Tibial nerve (tissue), 4 donors: ENCODE measurements at regions not wholly inside any gene's neighbourhood (a gene's known extent, or its start where the extent isn't known, plus 50 kb on each side); places are given as distances from the start of the nearest gene placed in this dataset.

ENCODE experiments used
- EP300 ChIP-seq, 2 donors: sonication (generic); formaldehyde crosslinking; IDR thresholded peaks; one replicate each; pipeline ENCODE4 v1.6.1; 2017; ENCODE audit warnings: antibody characterized with exemption in 2 of 2, mild to moderate bottlenecking in 1 of 2
- POLR2A ChIP-seq, 2 donors: fragments of 450-650 bp; IDR thresholded peaks; one replicate each; pipeline ENCODE4 v1.6.1; 2017; ENCODE audit warnings: antibody characterized with exemption in 2 of 2, mild to moderate bottlenecking in 2 of 2, moderate library complexity in 2 of 2
- TF ChIP-seq, protein P1 (sequence below), 5 experiments: fragments of 200-600 bp in 3 of 5; fragments of 450-650 bp in 2 of 5; sonication (generic) in 3 of 5; IDR thresholded peaks; one replicate each; pipeline ENCODE4 v1.5.1; 2016 to 2019; ENCODE audit warnings: antibody characterized with exemption in 5 of 5, mild to moderate bottlenecking in 3 of 5, moderate library complexity in 2 of 5

DNA sequence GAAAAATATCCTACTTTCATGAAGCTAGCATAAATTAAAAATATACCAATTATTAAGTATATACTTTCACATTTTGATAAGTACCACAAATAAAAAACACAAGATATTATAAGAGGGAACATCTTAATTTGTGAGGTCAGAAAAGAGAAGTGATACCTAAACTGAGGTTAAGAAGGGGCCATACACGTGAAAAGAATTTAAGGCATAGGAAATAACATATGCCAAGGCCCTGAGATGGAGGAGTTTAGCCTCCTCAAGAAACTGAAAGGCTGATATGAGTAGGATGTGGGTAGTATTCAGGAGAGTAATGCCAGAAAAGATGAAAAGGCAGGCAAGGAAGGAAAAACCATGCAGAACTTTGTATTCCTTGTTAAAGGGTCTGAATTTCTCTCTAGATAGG lies 116.6 kb upstream of the HTR1E start:
- TF ChIP-seq EP300 (IDR thresholded peaks at IDR 0.05) (no peak), POLR2A (IDR thresholded peaks at IDR 0.05) (no peak)
- TF ChIP-seq, protein P1, sequence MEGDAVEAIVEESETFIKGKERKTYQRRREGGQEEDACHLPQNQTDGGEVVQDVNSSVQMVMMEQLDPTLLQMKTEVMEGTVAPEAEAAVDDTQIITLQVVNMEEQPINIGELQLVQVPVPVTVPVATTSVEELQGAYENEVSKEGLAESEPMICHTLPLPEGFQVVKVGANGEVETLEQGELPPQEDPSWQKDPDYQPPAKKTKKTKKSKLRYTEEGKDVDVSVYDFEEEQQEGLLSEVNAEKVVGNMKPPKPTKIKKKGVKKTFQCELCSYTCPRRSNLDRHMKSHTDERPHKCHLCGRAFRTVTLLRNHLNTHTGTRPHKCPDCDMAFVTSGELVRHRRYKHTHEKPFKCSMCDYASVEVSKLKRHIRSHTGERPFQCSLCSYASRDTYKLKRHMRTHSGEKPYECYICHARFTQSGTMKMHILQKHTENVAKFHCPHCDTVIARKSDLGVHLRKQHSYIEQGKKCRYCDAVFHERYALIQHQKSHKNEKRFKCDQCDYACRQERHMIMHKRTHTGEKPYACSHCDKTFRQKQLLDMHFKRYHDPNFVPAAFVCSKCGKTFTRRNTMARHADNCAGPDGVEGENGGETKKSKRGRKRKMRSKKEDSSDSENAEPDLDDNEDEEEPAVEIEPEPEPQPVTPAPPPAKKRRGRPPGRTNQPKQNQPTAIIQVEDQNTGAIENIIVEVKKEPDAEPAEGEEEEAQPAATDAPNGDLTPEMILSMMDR (IDR thresholded peaks at IDR 0.05) = no peak
